ENCODE measurements at regions not wholly inside any gene's neighbourhood (a gene's known extent, or its start where the extent isn't known, plus 50 kb on each side); places are given as distances from the start of the nearest gene placed in this dataset.

DNA sequence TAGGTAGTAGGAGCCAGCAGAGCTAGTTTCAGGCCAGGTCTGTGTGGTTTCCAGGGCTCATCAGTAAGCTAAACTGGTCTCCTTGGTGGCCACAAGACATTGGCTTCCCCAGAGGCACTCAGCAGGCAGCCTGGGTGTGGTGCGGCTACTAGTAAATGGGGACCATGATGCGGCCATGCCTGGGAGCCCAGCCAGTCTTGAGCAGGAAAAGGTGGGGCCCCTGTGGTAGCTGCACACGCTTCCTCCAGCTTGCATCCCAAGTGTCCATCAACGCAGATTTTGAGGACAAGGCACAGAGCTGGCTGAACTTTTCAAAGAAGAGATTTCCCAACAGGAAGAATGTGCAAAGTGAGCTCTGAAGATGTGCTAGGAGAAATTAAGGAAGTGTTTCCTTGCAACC lies 107.4 kb upstream of the NAA20 start:
- H3K36me3 Mint-ChIP-seq, result peaks cover 19% of the 10 kb centered on the region
- H3K27ac Mint-ChIP-seq, result no peak overlapping the region
- H3K4me1 Mint-ChIP-seq (ENCODE audit: unreplicated experiment), result peaks cover 3% of the 10 kb centered on the region
- no peak overlapping the region for H3K4me3 Mint-ChIP-seq
- no peaks in the 10 kb centered on the region for H3K9me3 Mint-ChIP-seq
- DNase-seq (ENCODE audit: extremely low spot score, unreplicated experiment), result no peak
- H3K27me3 Mint-ChIP-seq, result no peaks in the 10 kb centered on the region
- TF ChIP-seq, protein P1, sequence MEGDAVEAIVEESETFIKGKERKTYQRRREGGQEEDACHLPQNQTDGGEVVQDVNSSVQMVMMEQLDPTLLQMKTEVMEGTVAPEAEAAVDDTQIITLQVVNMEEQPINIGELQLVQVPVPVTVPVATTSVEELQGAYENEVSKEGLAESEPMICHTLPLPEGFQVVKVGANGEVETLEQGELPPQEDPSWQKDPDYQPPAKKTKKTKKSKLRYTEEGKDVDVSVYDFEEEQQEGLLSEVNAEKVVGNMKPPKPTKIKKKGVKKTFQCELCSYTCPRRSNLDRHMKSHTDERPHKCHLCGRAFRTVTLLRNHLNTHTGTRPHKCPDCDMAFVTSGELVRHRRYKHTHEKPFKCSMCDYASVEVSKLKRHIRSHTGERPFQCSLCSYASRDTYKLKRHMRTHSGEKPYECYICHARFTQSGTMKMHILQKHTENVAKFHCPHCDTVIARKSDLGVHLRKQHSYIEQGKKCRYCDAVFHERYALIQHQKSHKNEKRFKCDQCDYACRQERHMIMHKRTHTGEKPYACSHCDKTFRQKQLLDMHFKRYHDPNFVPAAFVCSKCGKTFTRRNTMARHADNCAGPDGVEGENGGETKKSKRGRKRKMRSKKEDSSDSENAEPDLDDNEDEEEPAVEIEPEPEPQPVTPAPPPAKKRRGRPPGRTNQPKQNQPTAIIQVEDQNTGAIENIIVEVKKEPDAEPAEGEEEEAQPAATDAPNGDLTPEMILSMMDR (conservative IDR thresholded peaks at IDR 0.05), result no peak

GRCh38 chr20:19911810-19912382 lies 105.3 kb upstream of the NAA20 start:
- Mint-ChIP-seq H3K27ac (no peak overlapping the region), H3K27me3 (no peaks in the 10 kb centered on the region), H3K36me3 (peaks cover 17% of the 10 kb centered on the region), H3K4me3 (no peak overlapping the region), H3K4me1 (ENCODE audit: unreplicated experiment) (peaks cover 6% of the 10 kb centered on the region), H3K9me3 (no peaks in the 10 kb centered on the region)
- DNase-seq (ENCODE audit: extremely low spot score, unreplicated experiment), result no peak
- TF ChIP-seq, protein P1 (conservative IDR thresholded peaks at IDR 0.05), result no peak

DNA sequence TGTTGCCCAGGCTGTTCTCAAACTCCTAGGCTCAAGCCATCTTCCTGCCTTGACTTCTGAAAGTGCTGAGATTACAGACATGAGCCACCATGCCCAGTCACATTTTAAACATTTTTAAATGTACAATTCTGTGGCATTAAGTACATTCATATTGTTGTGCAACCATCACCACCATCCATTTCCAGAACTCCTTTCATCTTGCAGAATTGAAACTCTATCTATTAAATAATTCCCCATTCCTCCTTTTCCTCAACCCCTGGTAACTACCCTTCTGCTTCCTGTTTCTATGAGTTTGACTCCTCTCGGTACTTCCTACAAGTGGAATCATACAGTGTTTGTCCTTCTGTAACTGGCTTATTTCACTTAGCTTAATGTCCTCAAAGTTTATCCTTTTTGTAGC lies 103.8 kb upstream of the NAA20 start:
- TF ChIP-seq, protein P1 (conservative IDR thresholded peaks at IDR 0.05), result no peak
- DNase-seq (ENCODE audit: extremely low spot score, unreplicated experiment), result no peak
- H3K4me1 Mint-ChIP-seq (ENCODE audit: unreplicated experiment), result peaks cover 6% of the 10 kb centered on the region
- no peak overlapping the region for H3K27ac Mint-ChIP-seq
- H3K9me3 Mint-ChIP-seq, result no peaks in the 10 kb centered on the region
- H3K4me3 Mint-ChIP-seq, result no peak overlapping the region
- peaks cover 13% of the 10 kb centered on the region for H3K36me3 Mint-ChIP-seq
- no peaks in the 10 kb centered on the region for H3K27me3 Mint-ChIP-seq

DNA sequence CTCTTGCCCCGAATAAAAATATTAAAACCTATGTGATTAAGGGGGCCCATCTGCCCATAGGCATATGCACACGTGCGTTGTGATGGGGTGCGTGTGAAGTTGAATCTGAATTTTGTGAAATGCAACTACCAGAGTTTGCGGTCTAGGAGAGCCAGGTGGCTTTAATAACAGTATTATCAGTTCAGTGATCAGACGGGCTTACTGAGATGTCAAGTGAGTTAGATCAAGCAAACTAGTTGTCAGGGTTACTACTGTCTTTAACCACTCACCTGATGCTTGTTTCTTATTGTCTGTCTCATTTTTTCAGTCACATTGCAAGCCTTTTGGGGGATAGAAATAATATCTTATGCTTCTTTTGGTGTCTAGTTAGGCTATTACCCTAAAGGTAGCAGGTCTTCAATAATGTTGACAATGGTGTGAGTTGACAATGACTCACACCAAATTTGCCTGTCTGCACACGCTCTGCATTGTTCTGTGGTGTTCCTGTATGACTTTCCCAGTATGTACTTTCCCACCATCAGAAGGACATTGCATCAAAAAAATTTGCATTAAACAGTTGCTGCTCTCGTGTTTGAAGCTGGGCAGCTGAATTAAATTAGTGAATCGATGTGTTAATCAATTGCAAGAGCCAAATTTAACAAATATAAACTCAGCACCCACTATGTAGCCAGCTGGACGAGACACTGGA lies 103.1 kb upstream of the NAA20 start:
- H3K4me3 Mint-ChIP-seq, result no peak overlapping the region
- no peak for DNase-seq (ENCODE audit: extremely low spot score, unreplicated experiment)
- peaks cover 6% of the 10 kb centered on the region for H3K4me1 Mint-ChIP-seq (ENCODE audit: unreplicated experiment)
- H3K36me3 Mint-ChIP-seq, result peaks cover 13% of the 10 kb centered on the region
- no peak overlapping the region for H3K27ac Mint-ChIP-seq
- TF ChIP-seq, protein P1 (conservative IDR thresholded peaks at IDR 0.05), result no peak
- H3K27me3 Mint-ChIP-seq, result no peaks in the 10 kb centered on the region
- H3K9me3 Mint-ChIP-seq, result no peaks in the 10 kb centered on the region

DNA sequence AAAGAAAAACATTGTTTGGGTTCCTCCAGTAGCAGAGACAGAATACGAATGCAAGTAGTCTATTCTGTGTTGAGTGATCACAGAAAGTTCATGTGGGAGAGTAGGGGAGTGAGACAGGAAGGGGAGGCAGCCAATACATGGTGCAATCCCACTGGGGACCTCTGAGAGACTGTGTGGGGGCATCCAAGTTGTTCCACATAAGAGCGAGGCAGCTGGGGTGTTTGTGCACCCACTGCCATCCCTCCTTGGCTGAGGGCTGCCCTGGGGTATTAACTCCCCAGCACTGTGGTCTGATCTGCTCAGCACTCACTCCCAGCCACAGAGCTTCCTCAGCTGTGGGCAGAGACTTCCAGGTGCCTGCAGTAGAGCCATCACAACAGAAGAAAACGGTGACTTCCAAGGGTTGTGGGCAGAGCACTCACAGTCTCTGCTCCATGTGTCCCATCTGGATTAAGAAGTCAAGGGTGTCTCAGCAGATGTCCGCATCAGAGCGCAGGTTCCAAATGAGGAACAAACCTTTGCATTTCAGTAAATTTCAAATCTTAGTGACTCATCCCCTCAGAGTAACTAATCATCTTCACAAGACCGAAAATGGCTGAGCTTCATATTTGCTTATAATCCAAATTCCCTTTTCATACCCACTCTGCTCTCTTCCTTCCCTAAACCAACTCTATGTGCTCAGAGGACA lies 101.9 kb upstream of the NAA20 start:
- Mint-ChIP-seq H3K27ac (peak overlapping the region; percentile 8), H3K4me1 (ENCODE audit: unreplicated experiment) (peaks cover 6% of the 10 kb centered on the region), H3K36me3 (peaks cover 10% of the 10 kb centered on the region), H3K27me3 (no peaks in the 10 kb centered on the region), H3K4me3 (no peak overlapping the region), H3K9me3 (no peaks in the 10 kb centered on the region)
- DNase-seq (ENCODE audit: extremely low spot score, unreplicated experiment), result no peak
- TF ChIP-seq, protein P1 (conservative IDR thresholded peaks at IDR 0.05), result no peak

Data from type B pancreatic cell (in vitro differentiated cells).